GM21717 (cell line): ENCODE measurements at regions not wholly inside any gene's neighbourhood (a gene's known extent, or its start where the extent isn't known, plus 50 kb on each side); places are given as distances from the start of the nearest gene placed in this dataset.

ENCODE experiments used
- ATAC-seq: cut with Tn5 transposase; IDR thresholded peaks from one replicate; pipeline ENCODE4 v1.9.1; 2021; ENCODE audit warnings: mild to moderate bottlenecking, moderate library complexity; ENCODE audit not compliant: unreplicated experiment

DNA sequence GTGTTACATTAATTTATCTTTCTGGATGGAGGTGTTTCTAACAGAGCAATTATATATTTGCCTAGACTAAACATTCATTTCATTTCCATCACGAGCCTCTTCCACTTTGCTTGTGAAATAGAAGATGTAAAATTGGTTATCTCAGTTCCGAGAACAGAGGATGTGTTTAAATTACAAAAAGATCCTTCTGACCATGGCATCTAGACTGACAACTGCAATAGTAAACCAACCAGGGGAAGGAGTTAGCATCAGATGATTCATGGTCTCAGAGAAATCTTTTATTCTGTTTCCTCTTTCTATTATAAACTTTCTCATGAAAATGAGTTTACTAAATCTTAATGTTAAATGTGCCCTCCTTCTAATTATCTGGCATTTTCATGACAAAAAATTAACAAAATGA, 149.8 kb upstream of the WDR11 start:
- ATAC-seq, result no peak

DNA sequence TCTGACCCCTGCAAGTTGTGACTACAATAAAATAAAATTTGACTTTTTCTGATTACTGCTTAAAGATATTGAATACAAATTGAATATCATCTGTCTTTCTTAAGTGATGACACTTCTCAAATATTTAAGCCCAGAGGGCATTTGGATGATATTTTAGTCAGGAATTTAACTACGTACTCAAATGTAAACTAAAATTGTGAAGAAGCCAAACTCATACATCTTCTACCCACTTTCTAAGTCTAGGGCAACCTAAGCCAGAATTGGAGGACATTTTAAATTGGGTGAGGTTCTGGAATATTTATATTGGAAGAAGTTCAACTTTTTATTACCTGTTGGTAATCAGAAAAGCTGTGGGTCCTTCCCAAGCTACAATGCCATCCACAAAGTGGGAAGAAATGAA, 149.1 kb upstream of the WDR11 start:
- no peak for ATAC-seq

DNA sequence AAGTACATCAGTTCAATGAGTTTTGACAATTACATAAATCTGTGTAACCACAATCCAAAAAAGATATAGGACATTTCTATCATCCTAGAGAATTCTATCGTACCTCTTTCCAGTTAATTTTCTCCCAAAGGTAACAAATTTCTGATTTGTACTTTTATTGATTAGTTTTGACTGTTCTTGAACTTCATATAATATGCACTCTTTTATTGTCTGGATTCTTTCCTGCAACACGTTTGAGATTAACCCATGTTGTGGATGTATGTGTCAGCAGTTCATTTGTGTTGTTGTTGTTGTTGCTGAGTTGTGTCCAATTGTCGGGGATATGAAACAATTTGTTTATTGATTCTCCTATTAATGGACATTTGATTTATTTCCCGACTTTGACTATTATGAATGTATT, 145.9 kb upstream of the WDR11 start:
- no peak for ATAC-seq

DNA sequence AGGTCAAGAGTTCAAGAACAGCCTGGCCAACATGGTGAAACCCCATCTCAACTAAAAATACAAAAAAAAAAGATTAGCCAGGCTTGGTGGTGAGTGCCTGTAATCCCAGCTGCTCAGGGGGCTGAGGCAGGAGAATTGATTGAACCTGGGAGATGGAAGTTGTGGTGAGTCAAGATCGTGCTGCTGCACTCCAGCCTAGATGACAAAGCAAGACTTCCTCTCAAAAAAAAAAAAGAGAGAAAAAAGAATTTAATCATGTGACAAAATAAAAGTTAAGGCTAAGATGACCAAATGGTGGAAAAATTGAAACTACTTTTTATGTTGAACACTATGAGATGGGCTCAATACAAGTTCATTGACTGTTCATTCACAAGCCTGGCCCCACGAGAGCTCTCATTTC, 141.1 kb upstream of the WDR11 start:
- no peak for ATAC-seq

DNA sequence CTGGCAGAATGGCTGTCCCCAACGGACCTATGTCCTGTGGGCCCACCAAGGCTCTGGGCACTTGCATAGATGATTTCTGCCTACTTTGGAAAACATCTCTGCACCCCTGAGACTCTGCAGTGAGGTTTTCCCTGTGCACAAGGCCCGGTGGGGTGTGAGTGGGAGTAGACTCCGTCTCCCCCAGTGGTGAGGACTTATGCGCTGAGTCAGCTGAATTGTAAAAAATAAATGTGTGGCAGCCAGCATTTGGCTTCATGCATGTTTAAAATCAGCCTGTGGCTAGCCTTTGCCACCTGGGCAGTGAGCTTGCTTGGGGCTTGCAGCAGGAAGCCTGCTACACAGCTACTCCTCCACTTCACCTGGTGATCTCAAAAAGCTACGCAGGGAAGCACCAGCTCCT, 139.3 kb upstream of the WDR11 start:
- ATAC-seq, result no peak

DNA sequence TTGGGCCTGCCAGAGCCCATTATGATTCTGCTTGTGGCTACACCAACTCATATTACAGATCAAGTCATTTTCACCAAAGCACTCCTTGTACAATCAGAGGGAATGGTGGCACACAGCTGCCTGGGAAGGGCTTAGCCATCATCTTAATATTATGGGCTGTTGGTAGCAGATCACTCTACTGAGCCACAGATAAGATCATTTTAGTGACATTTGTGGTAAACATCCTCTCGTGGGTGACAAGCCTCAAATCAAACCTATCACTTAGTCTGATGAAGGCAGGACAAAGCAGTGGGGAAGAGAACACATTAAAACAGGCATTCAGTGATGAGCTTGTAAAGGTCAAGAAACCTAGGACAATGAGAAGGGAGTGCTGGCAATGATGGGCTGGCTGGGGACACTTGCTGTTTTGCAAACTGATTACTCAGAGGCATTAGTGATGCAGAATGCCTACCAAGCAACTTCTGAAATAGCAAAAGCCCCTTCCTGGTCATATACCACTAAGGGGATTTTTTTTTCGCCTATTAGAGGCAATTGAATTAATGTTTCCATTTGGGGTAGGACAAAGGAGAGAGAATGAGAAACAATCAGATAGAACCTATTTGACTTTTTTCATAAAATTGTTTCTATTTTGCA, 137.5 kb upstream of the WDR11 start:
- ATAC-seq, result no peak

DNA sequence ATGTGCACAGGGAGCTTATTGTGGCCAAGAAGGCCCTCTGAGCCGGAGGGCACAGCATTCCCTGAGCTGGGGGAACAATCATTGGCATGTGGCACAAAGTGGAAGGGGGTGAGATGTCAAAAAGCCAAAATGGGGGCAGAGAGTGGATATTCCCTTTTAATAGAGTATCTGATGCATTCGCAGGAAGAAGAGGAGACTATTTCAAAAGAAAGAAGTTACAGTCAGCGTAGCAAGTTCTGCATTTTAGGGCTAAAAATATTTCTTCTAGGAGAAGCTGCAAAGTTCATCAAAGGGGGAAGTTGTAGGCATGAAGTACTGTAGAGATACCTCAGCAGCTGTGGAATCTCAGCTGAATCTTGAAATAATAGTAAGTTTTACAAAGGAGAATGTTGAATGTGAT, 136.0 kb upstream of the WDR11 start:
- no peak for ATAC-seq

DNA sequence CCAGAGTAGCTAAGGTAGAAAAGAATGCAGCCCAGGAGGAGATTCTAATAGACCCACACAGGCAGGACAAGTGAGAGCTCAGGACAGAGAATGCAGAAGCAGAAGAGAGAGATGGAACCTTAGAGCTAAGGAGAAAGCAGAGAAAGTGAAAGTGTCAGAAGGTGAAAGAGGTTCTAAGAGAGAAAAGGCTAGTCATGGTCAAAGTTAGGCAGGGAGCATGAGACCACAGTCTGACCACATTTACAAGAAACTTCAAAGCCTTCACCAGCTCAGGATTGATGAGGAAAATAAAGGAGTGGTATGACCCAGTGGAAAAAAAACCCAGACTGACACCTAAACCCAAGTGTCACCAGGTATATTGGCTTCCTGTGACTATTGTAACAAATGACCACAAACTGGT, 131.8 kb upstream of the WDR11 start:
- ATAC-seq, result peak; percentile 76

DNA sequence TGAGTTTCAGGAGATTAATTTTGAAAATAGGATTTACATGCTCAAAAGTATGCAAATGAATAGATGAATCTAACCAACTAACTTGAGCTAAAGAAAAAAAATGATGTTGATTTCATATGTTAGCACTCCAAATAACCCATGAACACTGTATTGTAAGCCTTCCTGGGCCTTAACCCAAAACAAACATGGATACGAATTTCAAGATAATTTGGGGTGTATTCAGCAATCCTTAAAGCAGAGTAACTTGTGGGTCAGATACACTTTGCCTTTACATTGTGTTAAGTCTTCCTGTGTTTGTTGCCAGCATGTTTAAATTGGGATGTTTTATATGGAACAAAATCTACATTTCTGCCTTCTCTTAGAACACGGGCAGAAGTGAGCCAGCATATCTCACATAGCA, 124.2 kb upstream of the WDR11 start:
- ATAC-seq, result no peak

DNA sequence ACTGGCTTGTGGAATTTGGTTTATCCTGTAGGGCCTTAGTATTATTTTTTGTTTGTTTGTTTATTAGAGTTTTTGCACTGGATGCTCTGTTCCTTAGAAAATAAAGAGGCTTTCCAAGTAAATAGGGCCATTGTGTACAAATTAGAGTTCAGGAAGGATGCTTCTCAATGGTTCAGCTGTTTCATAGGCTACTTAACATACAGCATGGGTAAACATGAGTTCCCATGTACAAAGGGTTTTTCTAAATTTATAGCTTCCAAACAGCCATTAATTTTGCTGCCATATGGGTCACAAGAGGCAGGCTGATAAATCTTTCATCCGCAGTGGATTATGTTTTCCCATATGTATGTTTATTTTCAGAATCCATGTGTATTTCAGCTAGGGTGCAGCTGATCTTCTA, 121.6 kb upstream of the WDR11 start:
- no peak for ATAC-seq

DNA sequence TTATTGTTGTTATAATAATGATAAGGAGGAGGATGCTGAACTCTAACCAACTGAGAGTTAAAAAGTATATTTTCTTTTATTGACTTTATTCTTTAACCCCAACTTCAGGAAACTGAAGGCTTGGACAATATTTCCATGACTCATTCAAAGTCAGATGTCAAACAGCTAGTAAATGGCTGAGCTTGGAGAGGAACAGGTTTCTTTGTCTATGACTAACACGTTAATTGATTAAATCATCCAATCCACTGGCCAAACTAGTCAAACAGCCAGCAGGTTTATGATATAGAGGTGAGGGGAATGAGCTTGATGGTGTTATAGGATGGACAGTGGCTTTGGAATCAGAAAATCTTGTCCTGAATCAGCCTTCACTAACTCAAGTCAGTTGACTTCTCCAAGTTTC, 119.1 kb upstream of the WDR11 start:
- ATAC-seq, result no peak

DNA sequence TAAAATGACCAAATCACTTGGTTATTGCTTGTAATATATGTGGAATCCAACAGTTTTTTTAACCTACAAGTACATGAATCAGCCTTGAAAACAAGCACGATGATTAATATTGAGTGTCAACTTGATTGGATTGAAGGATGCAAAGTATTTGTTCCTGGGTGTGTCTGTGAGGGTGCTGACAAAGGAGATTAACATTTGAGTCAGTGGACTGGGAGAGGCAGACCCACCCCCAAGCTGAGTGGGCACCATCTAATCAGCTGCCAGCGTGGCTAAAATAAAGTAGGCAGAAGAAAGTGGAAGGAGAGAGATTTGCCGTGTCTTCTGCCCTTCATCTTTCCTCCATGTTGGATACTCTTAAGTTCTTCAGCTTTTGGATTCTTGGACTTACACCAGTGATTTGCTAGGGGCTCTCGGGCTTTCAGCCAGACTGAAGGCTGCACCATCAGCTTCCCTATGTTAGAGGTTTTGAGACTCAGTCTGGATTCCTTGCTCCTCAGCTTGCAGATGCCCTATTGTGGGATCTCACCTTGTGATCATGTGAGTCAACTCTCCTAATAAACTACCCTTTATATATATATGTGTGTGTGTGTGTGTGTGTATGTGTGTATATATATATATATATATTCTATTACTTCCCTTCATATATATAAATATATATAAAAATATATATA, 118.4 kb upstream of the WDR11 start:
- ATAC-seq, result no peak

DNA sequence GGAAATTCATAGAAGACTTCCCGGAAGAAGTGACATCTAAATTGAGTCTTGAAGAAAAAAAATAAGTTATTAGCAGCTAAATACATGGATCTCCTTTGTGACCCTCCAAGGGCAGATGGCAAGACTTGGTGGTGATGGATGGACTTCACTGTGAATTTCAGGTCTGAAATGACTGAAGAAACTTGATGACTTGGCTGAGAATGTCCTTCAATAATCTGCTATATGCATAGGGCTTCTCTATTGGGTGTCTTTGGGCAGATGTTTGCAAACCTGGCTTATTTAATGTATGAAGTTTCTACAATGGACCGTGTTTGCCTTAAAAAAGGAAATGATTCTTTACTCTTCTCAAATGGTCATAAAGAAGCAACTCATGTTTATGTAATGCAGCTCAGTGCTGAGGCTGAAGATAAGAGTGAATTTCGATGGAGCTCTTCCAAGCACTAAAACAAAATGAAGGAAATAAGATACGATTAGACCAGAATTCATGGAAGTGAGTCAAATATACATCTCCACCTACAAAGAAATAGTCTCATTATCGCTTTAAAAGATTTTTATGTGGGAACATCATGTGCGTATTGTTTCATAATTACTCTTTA, 116.6 kb upstream of the WDR11 start:
- ATAC-seq, result no peak

DNA sequence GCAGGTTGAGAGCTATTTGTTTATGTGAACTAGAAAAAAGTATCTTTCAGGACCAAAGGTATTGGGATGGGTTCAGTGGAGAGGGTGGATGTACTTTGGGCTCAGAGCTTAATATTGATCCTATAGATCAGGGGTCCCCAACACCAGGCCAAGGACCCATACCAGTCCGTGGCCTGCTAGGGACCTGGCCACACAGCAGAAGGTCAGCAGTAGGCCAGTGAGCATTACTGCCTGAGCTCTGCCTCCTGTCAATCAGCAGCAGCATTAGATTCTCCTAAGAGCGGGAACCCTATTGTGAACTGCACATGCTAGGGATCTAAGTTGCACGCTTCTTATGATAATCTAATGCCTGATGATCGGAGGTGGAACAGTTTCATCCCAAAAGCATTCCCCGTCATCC, 115.8 kb upstream of the WDR11 start:
- no peak for ATAC-seq

DNA sequence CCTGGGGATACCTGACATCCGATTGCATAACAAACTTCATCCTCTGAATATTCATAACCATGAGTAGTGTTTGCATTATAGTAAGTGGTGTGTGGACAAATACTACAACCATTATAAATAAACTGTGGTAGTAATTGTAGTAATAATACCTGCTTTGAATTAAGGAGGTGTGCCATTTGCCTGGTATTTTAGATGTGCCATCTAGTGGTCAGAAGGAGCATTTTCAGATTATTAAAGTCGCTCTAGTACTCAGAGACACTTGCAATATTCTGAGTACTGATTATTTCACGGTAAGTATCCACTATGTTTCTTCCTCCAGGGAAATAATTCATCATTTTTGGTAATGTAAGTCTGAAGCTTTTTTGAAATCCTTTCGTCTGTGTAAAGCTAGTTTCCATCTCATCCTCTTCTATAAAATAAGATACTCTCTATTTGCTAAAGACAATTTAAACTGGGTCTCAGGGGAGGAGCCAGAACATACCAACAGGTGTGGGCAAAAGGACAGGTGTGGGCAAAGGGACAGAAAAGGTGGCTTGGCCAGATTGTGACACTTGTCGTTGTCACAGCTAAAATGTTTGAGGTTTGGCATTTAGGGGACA, 115.3 kb upstream of the WDR11 start:
- ATAC-seq, result peak; percentile 67

DNA sequence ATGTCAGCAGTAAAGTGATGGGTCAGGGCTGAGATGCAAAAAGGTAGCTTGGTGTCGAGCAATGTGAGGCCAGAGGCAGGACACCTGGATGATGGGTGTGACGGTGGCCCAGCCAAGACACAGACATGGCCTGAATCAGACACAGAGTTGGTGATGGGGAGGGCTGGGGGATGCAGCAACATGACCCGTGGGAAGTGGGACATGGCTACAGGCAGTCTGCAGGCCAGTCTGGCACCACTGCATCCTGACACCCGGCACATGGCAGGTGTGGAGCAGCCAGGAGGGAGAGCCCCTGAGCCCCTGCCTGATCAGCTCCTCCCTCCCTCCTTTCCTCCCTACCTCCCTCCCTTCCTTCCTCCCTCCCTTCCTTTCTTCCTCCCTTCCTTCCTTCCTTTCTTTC, 114.8 kb upstream of the WDR11 start:
- ATAC-seq, result no peak

DNA sequence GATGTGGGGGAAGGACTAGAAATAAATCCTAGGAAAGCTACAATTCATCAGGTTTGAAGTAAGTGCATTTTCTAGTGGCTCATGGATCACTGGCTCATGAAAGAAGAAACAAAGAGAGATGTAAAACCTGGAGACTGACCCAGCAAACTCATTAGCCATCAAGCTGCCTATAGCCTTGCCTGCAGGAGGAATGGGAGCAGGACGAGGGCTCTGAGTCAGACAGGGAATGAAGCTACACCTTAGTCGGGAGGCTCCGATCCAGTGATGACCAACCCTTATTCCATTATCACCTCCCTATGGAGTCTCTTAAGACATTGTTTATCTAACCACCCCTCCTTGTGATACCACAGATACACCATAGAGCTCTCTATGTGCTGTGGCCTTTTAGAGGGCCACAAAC, 112.5 kb upstream of the WDR11 start:
- no peak for ATAC-seq

DNA sequence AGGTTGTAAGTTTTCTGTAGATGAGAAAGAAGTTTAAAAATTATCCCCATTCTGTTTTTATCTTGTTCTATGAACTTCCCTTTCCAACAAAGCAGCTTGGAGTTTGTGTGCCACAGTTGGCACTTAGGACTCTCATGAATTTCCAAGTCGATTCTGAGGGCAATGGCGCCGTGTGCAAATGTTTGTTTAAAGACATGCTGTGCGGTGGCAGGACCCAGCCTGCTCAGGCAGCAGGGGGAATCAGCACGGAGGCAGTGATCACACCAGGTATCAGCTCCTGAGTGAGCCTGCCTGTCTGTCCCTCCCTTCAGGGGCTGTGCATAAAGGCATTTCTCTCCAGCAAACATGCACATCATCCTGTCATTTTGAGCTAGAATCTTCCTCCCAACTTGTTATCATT, 109.8 kb upstream of the WDR11 start:
- no peak for ATAC-seq

DNA sequence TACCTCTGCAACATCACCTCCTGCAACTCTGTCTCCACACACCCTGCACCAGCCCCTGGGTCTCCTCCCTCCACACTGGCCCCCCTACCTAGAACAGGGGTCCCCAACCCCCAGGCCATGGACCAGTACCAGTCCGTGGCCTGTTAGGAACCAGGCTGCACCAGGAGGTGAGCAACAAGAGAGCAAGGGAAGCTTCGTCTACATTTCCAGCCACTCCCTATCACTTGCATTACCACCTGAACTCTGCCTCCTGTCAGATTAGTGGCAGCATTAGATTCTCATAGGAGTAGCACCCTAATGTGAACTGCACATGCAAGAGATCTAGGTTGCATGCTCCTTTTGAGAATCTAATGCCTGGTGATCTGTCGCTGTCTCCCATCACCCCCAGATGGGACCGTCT, 108.8 kb upstream of the WDR11 start:
- no peak for ATAC-seq

DNA sequence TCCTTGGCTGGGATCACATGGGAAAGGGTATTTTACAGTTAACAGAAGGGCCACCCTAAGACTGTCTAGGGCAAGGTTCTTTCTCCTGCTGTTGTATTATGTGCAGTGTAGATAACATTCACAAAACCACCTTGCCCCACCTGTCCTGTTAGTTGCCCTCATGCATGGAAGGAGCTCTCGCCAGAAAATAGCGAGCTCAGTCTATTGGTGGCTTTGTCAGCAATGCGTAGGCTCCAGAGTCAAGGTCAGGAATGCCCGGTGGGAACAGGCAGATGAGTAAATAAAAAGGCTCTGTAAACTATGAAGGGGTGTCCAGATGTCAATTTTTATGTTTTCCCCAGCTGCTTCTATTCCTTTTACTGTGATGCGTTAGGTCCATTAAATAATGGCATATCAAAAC, 107.1 kb upstream of the WDR11 start:
- ATAC-seq, result no peak

DNA sequence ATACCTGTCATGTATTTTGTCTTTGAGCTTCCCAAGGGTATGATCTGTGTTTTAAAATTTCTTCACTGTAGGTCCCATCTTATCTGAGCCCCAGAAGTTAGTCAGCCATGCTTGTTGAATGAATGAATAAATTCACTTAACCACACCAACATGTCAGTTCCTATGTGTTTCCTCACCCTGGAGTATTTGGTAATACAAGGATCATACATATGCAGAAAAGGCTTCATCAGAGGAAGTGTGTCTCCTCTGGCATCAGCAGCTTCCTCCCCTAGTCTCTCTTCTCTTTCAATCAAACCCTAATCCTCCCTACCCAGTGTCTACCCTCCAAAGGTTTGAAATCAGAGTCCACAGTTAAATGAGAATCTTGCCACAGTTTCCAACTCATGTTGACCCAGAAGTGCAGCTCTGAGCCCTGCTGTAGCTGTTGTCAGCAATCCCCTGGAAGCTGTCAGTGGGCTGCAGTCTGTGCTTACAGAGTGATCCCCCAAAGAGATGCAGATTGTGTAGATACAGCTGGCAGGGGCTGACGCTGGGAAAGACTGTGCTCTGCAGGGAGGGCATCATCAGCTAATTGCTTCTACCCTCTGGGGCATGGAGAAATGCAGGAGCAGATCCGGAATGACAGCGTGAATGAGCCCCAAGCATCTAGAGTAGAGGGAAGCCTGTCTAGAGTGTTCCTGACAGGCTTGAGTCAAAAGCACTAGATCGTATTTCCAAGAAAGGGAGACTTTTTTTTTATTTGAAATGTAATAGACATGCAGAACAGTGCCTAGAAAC, 105.0 kb upstream of the WDR11 start:
- ATAC-seq, result no peak

DNA sequence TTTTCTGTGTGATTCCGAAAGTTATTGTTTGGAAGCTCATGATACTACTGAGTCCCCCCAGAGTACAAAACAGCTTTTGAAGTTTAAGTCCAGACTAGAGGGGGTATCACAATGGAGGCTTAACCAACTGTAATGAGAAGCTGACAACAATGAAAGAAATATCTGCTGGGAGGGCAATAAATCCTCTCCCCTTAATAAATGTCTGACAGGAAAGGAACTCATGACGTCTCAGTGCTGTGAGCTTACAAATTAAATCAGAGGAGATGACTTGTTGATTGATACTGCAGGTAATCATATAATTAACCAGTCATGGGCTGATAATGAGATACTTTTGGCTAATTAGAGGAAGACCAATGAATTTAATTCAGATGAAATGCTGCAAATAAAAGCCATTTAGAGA, 102.6 kb upstream of the WDR11 start:
- ATAC-seq, result no peak
